HCT116 (cell line): ENCODE measurements at regions not wholly inside any gene's neighbourhood (a gene's known extent, or its start where the extent isn't known, plus 50 kb on each side); places are given as distances from the start of the nearest gene placed in this dataset.

Source experiments
- ATAC-seq: fragments of 200-7000 bp; cut with Tn5 transposase; 2 replicates; pipeline ENCODE4 v1.9.1; 2020; ENCODE audit warnings: mild to moderate bottlenecking, moderate library complexity
- BruUV-seq: library from RNA; stranded (reverse); fragments of 400-500 nt; replicated peaks from 2 replicates; lab custom pipeline; 2021; lab: Mats Ljungman, UMichigan
- CTCF ChIA-PET: fragments of 300-600 bp; sonication (Branson Sonifier 250); formaldehyde crosslinking; loops from one replicate; lab custom pipeline; 2021; ENCODE audit warnings: antibody characterized with exemption; lab: Charles Lee
- POLR2A ChIA-PET: fragments of 300-600, 350-600 bp; sonication (Branson Sonifier 250); formaldehyde crosslinking; loops from one replicate; lab custom pipeline; 2021; ENCODE audit warnings: antibody characterized with exemption; lab: Charles Lee
- RAD21 ChIA-PET, 2 experiments: fragments of 300-600 bp; sonication (Branson Sonifier 250); formaldehyde crosslinking; loops; one replicate each; lab custom pipeline; 2023; ENCODE audit warnings: low total read pairs in 2 of 2; ENCODE audit not compliant: uncharacterized antibody in 2 of 2, unreplicated experiment in 2 of 2, low non-redundant PET in 1 of 2; lab: Charles Lee
- DNase-seq: peaks from one replicate; pipeline ENCODE4 v3.0.0-alpha.2; 2010; ENCODE audit warnings: low read depth, low spot score
- H2AFZ ChIP-seq: fragments of 200-600 bp; shearing (Covaris generic), sonication (generic); 2 replicates; pipeline ENCODE4 v1.6.1; 2017; ENCODE audit warnings: low read depth, mixed run types, mixed read lengths, antibody characterized with exemption, low read length; ENCODE audit not compliant: poor library complexity, severe bottlenecking
- H3K27ac ChIP-seq: 2 replicates; pipeline ENCODE4 v1.5.1; 2012; ENCODE audit warnings: low read depth, low read length
- H3K27me3 ChIP-seq: fragments of 200-600 bp; sonication (generic); 2 replicates; pipeline ENCODE4 v1.6.1; 2016; ENCODE audit warnings: mixed run types, low read length, mixed read lengths; ENCODE audit not compliant: insufficient read depth
- H3K36me3 ChIP-seq, 2 experiments: fragments of 200-500 bp in 1 of 2; fragments of 200-600 bp in 1 of 2; sonication (Bioruptor generic) in 1 of 2; sonication (generic) in 1 of 2; 2 replicates each; pipeline versions ENCODE4 v1.5.1 to v1.6.1; 2014 to 2016; ENCODE audit warnings: low read length in 2 of 2, inconsistent platforms in 1 of 2, mixed read lengths in 1 of 2, mixed run types in 1 of 2; ENCODE audit not compliant: insufficient read depth in 2 of 2, control insufficient read depth in 1 of 2
- H3K4me1 ChIP-seq, 2 experiments: fragments of 200-600 bp in 1 of 2; sonication (generic) in 1 of 2; 2 replicates each; pipeline versions ENCODE4 v1.5.1 to v1.6.1; 2012 to 2017; ENCODE audit warnings: low read length in 2 of 2, inconsistent platforms in 1 of 2, mild to moderate bottlenecking in 1 of 2, mixed read lengths in 1 of 2, mixed run types in 1 of 2, moderate library complexity in 1 of 2; ENCODE audit not compliant: insufficient read depth in 2 of 2, control insufficient read depth in 1 of 2
- H3K4me2 ChIP-seq: fragments of 200-600 bp; sonication (generic); 2 replicates; pipeline ENCODE4 v1.6.1; 2017; ENCODE audit warnings: mixed run types, low read length, mixed read lengths
- H3K4me3 ChIP-seq, 2 experiments: fragments of 200-600 bp in 1 of 2; sonication (generic) in 1 of 2; replicated peaks in 1 of 2; 2 replicates each; pipeline ENCODE4 v1.5.1; 2011 to 2016; ENCODE audit warnings: low read length in 2 of 2, control low read depth in 1 of 2, low read depth in 1 of 2, mild to moderate bottlenecking in 1 of 2, mixed read lengths in 1 of 2, mixed run types in 1 of 2
- H3K79me2 ChIP-seq: fragments of 200-600 bp; sonication (generic); 2 replicates; pipeline ENCODE4 v1.6.1; 2017; ENCODE audit warnings: mild to moderate bottlenecking, mixed run types, low read length, moderate library complexity, mixed read lengths; ENCODE audit not compliant: insufficient read depth
- H3K9ac ChIP-seq: fragments of 200-600 bp; sonication (generic); 2 replicates; pipeline ENCODE4 v1.6.1; 2016; ENCODE audit warnings: low read length, mixed read lengths
- H3K9me2 ChIP-seq: fragments of 200-600 bp; sonication (generic), shearing (Covaris generic); 2 replicates; pipeline ENCODE4 v1.6.1; 2017; ENCODE audit warnings: mixed run types, mild to moderate bottlenecking, moderate library complexity; ENCODE audit not compliant: insufficient read depth
- H3K9me3 ChIP-seq, 2 experiments: fragments of 200-500 bp in 1 of 2; fragments of 200-600 bp in 1 of 2; sonication (Bioruptor generic) in 1 of 2; sonication (generic) in 1 of 2; 2 replicates each; pipeline ENCODE4 v1.6.1; 2014 to 2017; ENCODE audit warnings: low read length in 2 of 2, mixed read lengths in 2 of 2, inconsistent platforms in 1 of 2, low read depth in 1 of 2, mild to moderate bottlenecking in 1 of 2, mixed run types in 1 of 2, moderate library complexity in 1 of 2; ENCODE audit not compliant: control insufficient read depth in 1 of 2, insufficient read depth in 1 of 2
- H4K20me1 ChIP-seq: fragments of 200-600 bp; sonication (generic), shearing (Covaris generic); 2 replicates; pipeline ENCODE4 v1.6.1; 2017; ENCODE audit warnings: mixed run types, mild to moderate bottlenecking, moderate library complexity; ENCODE audit not compliant: insufficient read depth
- ATF3 ChIP-seq: IDR thresholded peaks from 2 replicates; pipeline ENCODE4 v1.6.1; 2012
- CBX3 ChIP-seq: IDR thresholded peaks from 2 replicates; pipeline ENCODE4 v1.6.1; 2012; ENCODE audit warnings: low read depth
- CEBPB ChIP-seq: IDR thresholded peaks from 2 replicates; pipeline ENCODE4 v1.6.1; 2012; ENCODE audit warnings: low read depth
- CTCF ChIP-seq, 3 experiments: fragments of 200-600 bp in 1 of 3; sonication (generic) in 1 of 3; IDR thresholded peaks in 2 of 3; conservative IDR thresholded peaks in 1 of 3; 2 replicates each; pipeline ENCODE4 v1.5.1; 2012 to 2017; ENCODE audit warnings: low read depth in 2 of 3, low read length in 2 of 3, antibody characterized with exemption in 1 of 3, borderline replicate concordance in 1 of 3, control low read depth in 1 of 3, mild to moderate bottlenecking in 1 of 3, mixed read lengths in 1 of 3, mixed run types in 1 of 3, moderate library complexity in 1 of 3; ENCODE audit not compliant: insufficient read depth in 1 of 3
- EGR1 ChIP-seq: IDR thresholded peaks from 2 replicates; pipeline ENCODE4 v1.6.1; 2012; ENCODE audit warnings: low read depth
- EZH2 ChIP-seq: fragments of 200-600 bp; sonication (generic); IDR thresholded peaks from 2 replicates; pipeline ENCODE4 v1.6.1; 2017; ENCODE audit warnings: antibody characterized with exemption, mixed run types
- EZH2phosphoT487 ChIP-seq: fragments of 200-600 bp; IDR thresholded peaks from 2 replicates; pipeline ENCODE4 v1.6.1; 2018; ENCODE audit warnings: antibody characterized with exemption, borderline replicate concordance
- FOSL1 ChIP-seq: IDR thresholded peaks from 2 replicates; pipeline ENCODE4 v1.6.1; 2012; ENCODE audit warnings: low read depth
- JUND ChIP-seq: IDR thresholded peaks from 2 replicates; pipeline ENCODE4 v1.6.1; 2012
- MAX ChIP-seq: IDR thresholded peaks from 2 replicates; pipeline ENCODE4 v1.6.1; 2012
- POLR2A ChIP-seq: IDR thresholded peaks from 2 replicates; pipeline ENCODE4 v1.7.0; 2011; ENCODE audit warnings: borderline replicate concordance; ENCODE audit not compliant: insufficient read depth, insufficient read length; ENCODE audit errors: extremely low read depth
- POLR2AphosphoS5 ChIP-seq: IDR thresholded peaks from 2 replicates; pipeline ENCODE4 v1.6.1; 2011; ENCODE audit warnings: mild to moderate bottlenecking, low read depth, low read length, moderate library complexity
- RAD21 ChIP-seq: IDR thresholded peaks from 2 replicates; pipeline ENCODE4 v1.6.1; 2012; ENCODE audit warnings: low read depth, mild to moderate bottlenecking
- SP1 ChIP-seq: IDR thresholded peaks from 2 replicates; pipeline ENCODE4 v1.6.1; 2012; ENCODE audit warnings: low read depth
- SRF ChIP-seq: IDR thresholded peaks from 2 replicates; pipeline ENCODE4 v1.6.1; 2012; ENCODE audit warnings: low read depth
- YY1 ChIP-seq: IDR thresholded peaks from 2 replicates; pipeline ENCODE4 v1.6.1; 2011; ENCODE audit warnings: low read length, low read depth, moderate library complexity, mild to moderate bottlenecking; ENCODE audit not compliant: insufficient replicate concordance; ENCODE audit errors: extremely low read depth
- ZBTB33 ChIP-seq: IDR thresholded peaks from 2 replicates; pipeline ENCODE4 v1.6.1; 2011; ENCODE audit warnings: mild to moderate bottlenecking, low read length, moderate library complexity; ENCODE audit not compliant: insufficient replicate concordance; ENCODE audit errors: extremely low read depth
- ZFX ChIP-seq: fragments of 450-650 bp; IDR thresholded peaks from 2 replicates; pipeline ENCODE4 v1.6.1; 2017
- ZNF274 ChIP-seq: fragments of 200-500 bp; sonication (Bioruptor generic); IDR thresholded peaks from 2 replicates; pipeline ENCODE4 v1.6.1; 2014; ENCODE audit warnings: mild to moderate bottlenecking, low read depth, low read length, inconsistent platforms
- intact Hi-C: fragments of 100-400 bp; cut with micrococcal nuclease; formaldehyde crosslinking; loops from 2 replicates; pipeline ENCODE4 v1.10.0; 2022

- Histone ChIP-seq H4K20me1 (no peaks in the 10 kb centered on the region), H3K9me3 (0 out of 4 replicates have a peak, but pooled peaks cover 0 to 4% of the 10 kb centered on the region in 2 experiments), H3K27ac (no peak overlapping the region), H3K4me1 (no peaks in the 10 kb centered on the region), H3K9me2 (no peaks in the 10 kb centered on the region)
- intact Hi-C loops, result no loop called here
- BruUV-seq, result no TSS peak
- POLR2A ChIA-PET, result no interaction called here
- TF ChIP-seq FOSL1 (no peak), SP1 (no peak), RAD21 (no peak), SRF (no peak), CBX3 (no peak), ZFX (no peak), POLR2AphosphoS5 (no peak), EZH2phosphoT487 (no peak)
- TF ChIP-seq, all 23 proteins: peak for 0
- ATAC-seq (no peak), DNase-seq (no peak)
- H2AFZ ChIP-seq, result no peak overlapping the region
- CTCF ChIA-PET, result no interaction called here
- no peak overlapping the region for H3K9ac ChIP-seq
- no peaks in the 10 kb centered on the region for H3K79me2 ChIP-seq
- RAD21 ChIA-PET, result no interaction called here
- no peak overlapping the region for H3K4me3 ChIP-seq
- H3K27me3 ChIP-seq, result no peaks in the 10 kb centered on the region
- H3K4me2 ChIP-seq, result no peak overlapping the region
- no peaks in the 10 kb centered on the region for H3K36me3 ChIP-seq
These were observed 416.8 kb downstream of the LRFN5 start for GRCh38 chr14:42023452-42023851.

GRCh38 chr14:42014301-42014700 lies 407.6 kb downstream of the LRFN5 start:
- peaks cover 0 to 3% of the 10 kb centered on the region in 2 experiments; a peak in 1 of 4 replicates for H3K9me3 ChIP-seq
- intact Hi-C loops, result no loop called here
- no peak for DNase-seq
- no peak overlapping the region for H2AFZ ChIP-seq
- no peak overlapping the region for H3K27ac ChIP-seq
- ChIA-PET CTCF (no interaction called here), POLR2A (no interaction called here), RAD21 (no interaction called here)
- no peaks in the 10 kb centered on the region for H3K4me1 ChIP-seq
- no peak overlapping the region for H3K4me3 ChIP-seq
- no peaks in the 10 kb centered on the region for H3K79me2 ChIP-seq
- no peak overlapping the region for H3K4me2 ChIP-seq
- no peaks in the 10 kb centered on the region for H3K9me2 ChIP-seq
- no peak for ATAC-seq
- no peaks in the 10 kb centered on the region for H3K27me3 ChIP-seq
- no peak overlapping the region for H3K9ac ChIP-seq
- H3K36me3 ChIP-seq, result no peaks in the 10 kb centered on the region
- H4K20me1 ChIP-seq, result no peaks in the 10 kb centered on the region
- BruUV-seq, result no TSS peak
- TF ChIP-seq ZNF274 (no peak), POLR2AphosphoS5 (no peak), FOSL1 (no peak), EZH2phosphoT487 (no peak), ZBTB33 (no peak), CEBPB (no peak), JUND (no peak), MAX (no peak), RAD21 (no peak), EZH2 (no peak), EGR1 (no peak), YY1 (no peak), SP1 (no peak), ATF3 (no peak), CTCF (IDR thresholded peaks at IDR 0.05 in 2 of 3, conservative IDR thresholded peaks at IDR 0.05 in 1 of 3; ENCODE audit: borderline replicate concordance in 1 of 3, insufficient read depth in 1 of 3, low read depth in 2 of 3, low read length in 2 of 3) (no peak), POLR2A (no peak)
